Tibial nerve (tissue), 4 donors: ENCODE measurements at regions not wholly inside any gene's neighbourhood (a gene's known extent, or its start where the extent isn't known, plus 50 kb on each side); places are given as distances from the start of the nearest gene placed in this dataset.

Experiments
- DNase-seq, 2 donors: peaks; one replicate each; pipeline ENCODE4 v3.0.0-alpha.2; 2019; ENCODE audit warnings: low spot score in 2 of 2
- H3K27ac ChIP-seq, 4 donors: fragments of 200-600 bp; sonication (generic) in 3 of 4; one replicate each; pipeline ENCODE4 v1.5.1; 2017 to 2019; ENCODE audit warnings: mild to moderate bottlenecking in 1 of 4
- H3K27me3 ChIP-seq, 2 donors: fragments of 200-600 bp; sonication (generic) in 1 of 2; one replicate each; pipeline versions ENCODE4 v1.5.1 to v1.6.0; 2017 to 2019
- H3K36me3 ChIP-seq, 3 donors: fragments of 200-600 bp; sonication (generic); one replicate each; pipeline ENCODE4 v1.5.1; 2018 to 2019
- H3K4me1 ChIP-seq, 4 donors: fragments of 200-600 bp; sonication (generic) in 3 of 4; one replicate each; pipeline ENCODE4 v1.5.1; 2017 to 2019
- H3K4me3 ChIP-seq, 4 donors: fragments of 200-600 bp; sonication (generic) in 3 of 4; one replicate each; pipeline ENCODE4 v1.5.1; 2017 to 2019; ENCODE audit warnings: mild to moderate bottlenecking in 1 of 4, moderate library complexity in 1 of 4
- H3K9me3 ChIP-seq, 4 donors: fragments of 200-600 bp; sonication (generic) in 3 of 4; one replicate each; pipeline ENCODE4 v1.5.1; 2017 to 2019
- CTCF ChIP-seq, 5 experiments: fragments of 200-600 bp in 3 of 5; fragments of 450-650 bp in 2 of 5; sonication (generic) in 3 of 5; IDR thresholded peaks; one replicate each; pipeline ENCODE4 v1.5.1; 2016 to 2019; ENCODE audit warnings: antibody characterized with exemption in 5 of 5, mild to moderate bottlenecking in 3 of 5, moderate library complexity in 2 of 5
- EP300 ChIP-seq, 2 donors: sonication (generic); formaldehyde crosslinking; IDR thresholded peaks; one replicate each; pipeline ENCODE4 v1.6.1; 2017; ENCODE audit warnings: antibody characterized with exemption in 2 of 2, mild to moderate bottlenecking in 1 of 2
- POLR2A ChIP-seq, 2 donors: fragments of 450-650 bp; IDR thresholded peaks; one replicate each; pipeline ENCODE4 v1.6.1; 2017; ENCODE audit warnings: antibody characterized with exemption in 2 of 2, mild to moderate bottlenecking in 2 of 2, moderate library complexity in 2 of 2
- WGBS, 2 donors: methylation state at CpG; one replicate each; pipeline ENCODE4 v1.1.5; 2018; 5-methylcytosine and 5-hydroxymethylcytosine counted together

- 92% methylated on average over 1 of the region's 1 CpG for WGBS, 2 donors
These were observed 621.1 kb upstream of the CDH18 start for GRCh38 chr5:20609126-20609525.

GRCh38 chr5:20608567-20608966, 620.6 kb upstream of the CDH18 start:
- Histone ChIP-seq H3K4me3 (no peak overlapping the region), H3K27me3 (no peaks in the 10 kb centered on the region), H3K27ac (no peak overlapping the region), H3K9me3 (peaks cover 0 to under 1% (median 0%) of the 10 kb centered on the region in 4 donors), H3K4me1 (no peaks in the 10 kb centered on the region), H3K36me3 (no peaks in the 10 kb centered on the region)
- DNase-seq: no peak
- TF ChIP-seq CTCF (IDR thresholded peaks at IDR 0.05): no peak
- no peak for TF ChIP-seq EP300 (IDR thresholded peaks at IDR 0.05)
- TF ChIP-seq POLR2A (IDR thresholded peaks at IDR 0.05): no peak

More at GRCh38 chr5:20609126-20609525, 621.1 kb upstream of the CDH18 start:
- Histone ChIP-seq H3K4me3 (no peak overlapping the region), H3K9me3 (no peaks in the 10 kb centered on the region), H3K36me3 (no peaks in the 10 kb centered on the region), H3K27ac (no peak overlapping the region), H3K4me1 (no peaks in the 10 kb centered on the region), H3K27me3 (no peaks in the 10 kb centered on the region)
- DNase-seq: no peak
- no peak for TF ChIP-seq POLR2A (IDR thresholded peaks at IDR 0.05)
- TF ChIP-seq CTCF (IDR thresholded peaks at IDR 0.05): no peak
- TF ChIP-seq EP300 (IDR thresholded peaks at IDR 0.05): no peak

- Histone ChIP-seq H3K9me3 (peaks cover 0 to 23% (median 2%) of the 10 kb centered on the region in 4 donors), H3K4me1 (no peaks in the 10 kb centered on the region), H3K36me3 (no peaks in the 10 kb centered on the region), H3K27me3 (no peaks in the 10 kb centered on the region), H3K4me3 (no peak overlapping the region), H3K27ac (no peak overlapping the region)
- WGBS, 2 donors: 61 to 68% methylated on average over 3 of the region's 3 CpGs
- no peak for DNase-seq
- TF ChIP-seq POLR2A (IDR thresholded peaks at IDR 0.05): no peak
- no peak for TF ChIP-seq EP300 (IDR thresholded peaks at IDR 0.05)
- TF ChIP-seq CTCF (IDR thresholded peaks at IDR 0.05): no peak
These were observed 617.9 kb upstream of the CDH18 start for GRCh38 chr5:20605732-20606525.

- H3K9me3 ChIP-seq: peaks cover 0 to 23% (median 2%) of the 10 kb centered on the region in 4 donors
- 59% methylated on average over 8 of the region's 8 CpGs for WGBS, 2 donors
- no peak for TF ChIP-seq EP300 (IDR thresholded peaks at IDR 0.05)
- no peak for TF ChIP-seq POLR2A (IDR thresholded peaks at IDR 0.05)
- no peak for TF ChIP-seq CTCF (IDR thresholded peaks at IDR 0.05)
These were observed 617.0 kb upstream of the CDH18 start for GRCh38 chr5:20604992-20605391.

GRCh38 chr5:20601678-20602100, 613.7 kb upstream of the CDH18 start:
- H3K27ac ChIP-seq: no peak overlapping the region
- H3K4me3 ChIP-seq: no peak overlapping the region
- 68 to 89% methylated on average over 4 of the region's 4 CpGs for WGBS, 2 donors
- no peaks in the 10 kb centered on the region for H3K36me3 ChIP-seq
- peaks cover 0 to 23% (median 2%) of the 10 kb centered on the region in 4 donors for H3K9me3 ChIP-seq
- no peak for DNase-seq
- H3K27me3 ChIP-seq: no peaks in the 10 kb centered on the region
- TF ChIP-seq CTCF (IDR thresholded peaks at IDR 0.05) (no peak), EP300 (IDR thresholded peaks at IDR 0.05) (no peak), POLR2A (IDR thresholded peaks at IDR 0.05) (no peak)
- no peaks in the 10 kb centered on the region for H3K4me1 ChIP-seq

More at GRCh38 chr5:20604992-20605391, 617.0 kb upstream of the CDH18 start:
- DNase-seq: no peak
- Histone ChIP-seq H3K4me1 (no peaks in the 10 kb centered on the region), H3K27ac (no peak overlapping the region), H3K4me3 (no peak overlapping the region), H3K36me3 (no peaks in the 10 kb centered on the region), H3K27me3 (no peaks in the 10 kb centered on the region)
